Thyroid gland (tissue), 4 donors: ENCODE measurements at regions not wholly inside any gene's neighbourhood (a gene's known extent, or its start where the extent isn't known, plus 50 kb on each side); places are given as distances from the start of the nearest gene placed in this dataset.

Experiments
- DNase-seq, 2 donors: peaks; one replicate each; pipeline ENCODE4 v3.0.0-alpha.2; 2019
- H3K27ac ChIP-seq, 3 donors: fragments of 200-600 bp; sonication (generic); 1 replicate in 2 of 3; 2 replicates in 1 of 3; pipeline ENCODE4 v1.5.1; 2016 to 2019; ENCODE audit warnings: mild to moderate bottlenecking in 1 of 3, moderate library complexity in 1 of 3
- H3K27me3 ChIP-seq: fragments of 200-600 bp; sonication (generic); one replicate; pipeline ENCODE4 v1.5.1; 2019
- H3K36me3 ChIP-seq, 2 donors: fragments of 200-600 bp; sonication (generic); one replicate each; pipeline ENCODE4 v1.5.1; 2016 to 2019
- H3K4me1 ChIP-seq, 2 donors: fragments of 200-600 bp; sonication (generic); one replicate each; pipeline ENCODE4 v1.5.1; 2017 to 2019
- H3K4me3 ChIP-seq, 3 donors: fragments of 200-600 bp; sonication (generic); replicated peaks in 1 of 3; 1 replicate in 2 of 3; 2 replicates in 1 of 3; pipeline ENCODE4 v1.5.1; 2016; ENCODE audit warnings: mild to moderate bottlenecking in 1 of 3
- H3K9me3 ChIP-seq: fragments of 200-600 bp; sonication (generic); one replicate; pipeline ENCODE4 v1.5.1; 2017
- POLR2A ChIP-seq, 2 donors: fragments of 450-650 bp; IDR thresholded peaks; one replicate each; pipeline ENCODE4 v1.6.1; 2017; ENCODE audit warnings: antibody characterized with exemption in 2 of 2, mild to moderate bottlenecking in 2 of 2, moderate library complexity in 1 of 2
- WGBS, 2 donors: methylation state at CpG; one replicate each; pipeline ENCODE4 v1.1.5; 2017; 5-methylcytosine and 5-hydroxymethylcytosine counted together
- intact Hi-C: fragments of 100-400 bp; cut with DNase I; formaldehyde crosslinking; loops from one replicate; pipeline ENCODE4 v1.15.1; 2023
- TF ChIP-seq, protein P1 (sequence below), 6 experiments: fragments of 200-600 bp in 3 of 6; fragments of 450-650 bp in 3 of 6; sonication (generic) in 3 of 6; IDR thresholded peaks; one replicate each; pipeline ENCODE4 v1.5.1; 2016 to 2019; ENCODE audit warnings: antibody characterized with exemption in 6 of 6, mild to moderate bottlenecking in 2 of 6, inconsistent platforms in 1 of 6, moderate library complexity in 1 of 6

DNA sequence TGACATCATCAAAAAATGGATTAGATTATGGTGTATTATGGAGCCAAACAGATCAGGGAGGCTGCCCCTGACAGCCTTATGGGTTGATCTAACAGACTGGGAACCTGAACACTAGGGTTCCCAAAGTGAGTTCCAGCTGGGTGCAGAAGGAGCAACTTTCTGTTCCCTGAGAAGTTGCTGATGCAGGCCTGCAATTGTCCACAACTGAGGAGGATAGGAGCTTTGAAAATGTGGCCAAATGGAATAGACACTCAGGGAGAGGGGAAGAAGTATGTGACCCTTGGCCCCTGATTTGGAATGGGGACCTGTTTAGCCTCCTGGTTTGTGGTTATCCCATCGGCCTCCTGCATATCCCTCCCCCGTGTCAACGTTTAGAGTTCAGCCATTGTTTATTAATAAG, 262.2 kb upstream of the SKOR2 start:
- Histone ChIP-seq H3K4me1 (no peaks in the 10 kb centered on the region), H3K4me3 (no peak overlapping the region), H3K9me3 (no peaks in the 10 kb centered on the region), H3K36me3 (no peaks in the 10 kb centered on the region), H3K27me3 (no peaks in the 10 kb centered on the region), H3K27ac (no peak overlapping the region)
- 83% methylated on average over 3 of the region's 3 CpGs for WGBS, 2 donors
- intact Hi-C loops, result no loop called here
- TF ChIP-seq, protein P1, sequence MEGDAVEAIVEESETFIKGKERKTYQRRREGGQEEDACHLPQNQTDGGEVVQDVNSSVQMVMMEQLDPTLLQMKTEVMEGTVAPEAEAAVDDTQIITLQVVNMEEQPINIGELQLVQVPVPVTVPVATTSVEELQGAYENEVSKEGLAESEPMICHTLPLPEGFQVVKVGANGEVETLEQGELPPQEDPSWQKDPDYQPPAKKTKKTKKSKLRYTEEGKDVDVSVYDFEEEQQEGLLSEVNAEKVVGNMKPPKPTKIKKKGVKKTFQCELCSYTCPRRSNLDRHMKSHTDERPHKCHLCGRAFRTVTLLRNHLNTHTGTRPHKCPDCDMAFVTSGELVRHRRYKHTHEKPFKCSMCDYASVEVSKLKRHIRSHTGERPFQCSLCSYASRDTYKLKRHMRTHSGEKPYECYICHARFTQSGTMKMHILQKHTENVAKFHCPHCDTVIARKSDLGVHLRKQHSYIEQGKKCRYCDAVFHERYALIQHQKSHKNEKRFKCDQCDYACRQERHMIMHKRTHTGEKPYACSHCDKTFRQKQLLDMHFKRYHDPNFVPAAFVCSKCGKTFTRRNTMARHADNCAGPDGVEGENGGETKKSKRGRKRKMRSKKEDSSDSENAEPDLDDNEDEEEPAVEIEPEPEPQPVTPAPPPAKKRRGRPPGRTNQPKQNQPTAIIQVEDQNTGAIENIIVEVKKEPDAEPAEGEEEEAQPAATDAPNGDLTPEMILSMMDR (IDR thresholded peaks at IDR 0.05), result no peak
- no peak for TF ChIP-seq POLR2A (IDR thresholded peaks at IDR 0.05)
- no peak for DNase-seq

GRCh38 chr18:47512726-47513435, 261.4 kb upstream of the SKOR2 start:
- 80 to 84% methylated on average over 13 of the region's 13 CpGs for WGBS, 2 donors
- Histone ChIP-seq H3K27ac (no peak overlapping the region), H3K36me3 (no peaks in the 10 kb centered on the region), H3K27me3 (no peaks in the 10 kb centered on the region), H3K9me3 (no peaks in the 10 kb centered on the region), H3K4me3 (no peak overlapping the region), H3K4me1 (no peaks in the 10 kb centered on the region)
- intact Hi-C loops, result no loop called here
- no peak for TF ChIP-seq POLR2A (IDR thresholded peaks at IDR 0.05)
- TF ChIP-seq, protein P1 (IDR thresholded peaks at IDR 0.05), result no peak
- no peak for DNase-seq

DNA sequence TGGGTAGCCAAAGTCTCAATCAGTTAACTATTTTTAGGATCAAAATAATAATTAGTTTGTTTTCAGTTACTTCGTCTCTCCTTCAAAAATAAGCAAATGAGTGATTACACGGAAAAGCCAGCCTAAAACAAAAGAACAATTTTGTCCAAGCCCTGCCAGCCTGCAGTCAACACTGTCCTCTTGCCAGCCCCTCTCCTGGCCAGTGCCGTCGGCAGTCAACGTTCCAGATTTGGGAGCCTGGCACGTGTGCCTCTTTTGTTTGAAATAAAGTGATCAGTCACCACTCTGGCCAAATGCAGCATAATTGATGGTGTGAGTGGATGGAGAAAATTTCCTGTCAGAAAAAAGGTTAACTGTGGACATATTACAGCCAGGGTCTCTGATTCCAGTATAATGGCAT, 260.6 kb upstream of the SKOR2 start:
- 85% methylated on average over 6 of the region's 6 CpGs for WGBS, 2 donors
- Histone ChIP-seq H3K36me3 (no peaks in the 10 kb centered on the region), H3K27ac (no peak overlapping the region), H3K27me3 (no peaks in the 10 kb centered on the region), H3K4me3 (no peak overlapping the region), H3K4me1 (no peaks in the 10 kb centered on the region), H3K9me3 (no peaks in the 10 kb centered on the region)
- TF ChIP-seq, protein P1 (IDR thresholded peaks at IDR 0.05), result no peak
- TF ChIP-seq POLR2A (IDR thresholded peaks at IDR 0.05), result no peak
- DNase-seq, result no peak
- intact Hi-C loops, result no loop called here

GRCh38 chr18:47510831-47511230, 259.4 kb upstream of the SKOR2 start:
- intact Hi-C loops, result no loop called here
- no peaks in the 10 kb centered on the region for H3K36me3 ChIP-seq
- no peak overlapping the region for H3K27ac ChIP-seq
- DNase-seq, result no peak
- 87 to 89% methylated on average over 4 of the region's 4 CpGs for whole genome bisulfite sequencing, 2 donors
- no peaks in the 10 kb centered on the region for H3K27me3 ChIP-seq
- no peaks in the 10 kb centered on the region for H3K4me1 ChIP-seq
- H3K9me3 ChIP-seq, result no peaks in the 10 kb centered on the region
- no peak for TF ChIP-seq POLR2A (IDR thresholded peaks at IDR 0.05)
- TF ChIP-seq, protein P1 (IDR thresholded peaks at IDR 0.05), result no peak
- no peak overlapping the region for H3K4me3 ChIP-seq

DNA sequence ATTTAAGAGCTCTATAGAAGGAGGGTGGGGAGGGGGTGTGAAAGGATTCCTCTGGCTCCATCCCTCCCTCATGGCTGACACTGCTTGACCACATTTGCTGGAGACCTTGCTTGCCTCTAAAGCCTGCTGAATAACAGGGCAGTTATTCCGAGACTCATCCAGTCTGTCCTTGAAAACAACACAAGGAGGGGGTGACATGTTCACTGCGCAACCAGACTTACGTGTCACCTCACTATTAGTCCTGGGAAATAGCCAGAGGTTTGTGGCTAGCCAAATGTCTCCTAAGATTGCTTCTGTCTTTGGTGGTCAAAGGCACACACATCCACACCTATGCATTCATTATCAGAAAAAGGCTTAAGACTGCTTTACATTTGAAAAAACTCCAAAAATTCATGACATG, 256.2 kb upstream of the SKOR2 start:
- H3K27ac ChIP-seq, result no peak overlapping the region
- DNase-seq, result no peak
- 95 to 97% methylated on average over 3 of the region's 3 CpGs for WGBS, 2 donors
- no peaks in the 10 kb centered on the region for H3K36me3 ChIP-seq
- H3K27me3 ChIP-seq, result no peaks in the 10 kb centered on the region
- H3K9me3 ChIP-seq, result no peaks in the 10 kb centered on the region
- no peak overlapping the region for H3K4me3 ChIP-seq
- intact Hi-C loops, result no loop called here
- H3K4me1 ChIP-seq, result no peaks in the 10 kb centered on the region
- TF ChIP-seq POLR2A (IDR thresholded peaks at IDR 0.05), result no peak
- TF ChIP-seq, protein P1 (IDR thresholded peaks at IDR 0.05), result no peak
